Sigmoid colon (tissue), 3 donors: ENCODE measurements at regions not wholly inside any gene's neighbourhood (a gene's known extent, or its start where the extent isn't known, plus 50 kb on each side); places are given as distances from the start of the nearest gene placed in this dataset.

Experiments
- CTCF ChIP-seq, 4 experiments: fragments of 450-650 bp in 3 of 4; fragments of 200-600 bp in 1 of 4; IDR thresholded peaks; one replicate each; pipeline ENCODE4 v1.5.1; 2016 to 2019; ENCODE audit warnings: antibody characterized with exemption in 4 of 4, mild to moderate bottlenecking in 3 of 4, moderate library complexity in 2 of 4
- POLR2A ChIP-seq, 2 donors: fragments of 450-650 bp; IDR thresholded peaks; one replicate each; pipeline ENCODE4 v1.6.1; 2016; ENCODE audit warnings: antibody characterized with exemption in 2 of 2, mild to moderate bottlenecking in 2 of 2, moderate library complexity in 2 of 2

- TF ChIP-seq CTCF (IDR thresholded peaks at IDR 0.05), result no peak
- no peak for TF ChIP-seq POLR2A (IDR thresholded peaks at IDR 0.05)
These were observed 184.5 kb upstream of the SHH start for GRCh38 chr7:155996718-155997280.
